ENCODE measurements at regions not wholly inside any gene's neighbourhood (a gene's known extent, or its start where the extent isn't known, plus 50 kb on each side); places are given as distances from the start of the nearest gene placed in this dataset.

DNA sequence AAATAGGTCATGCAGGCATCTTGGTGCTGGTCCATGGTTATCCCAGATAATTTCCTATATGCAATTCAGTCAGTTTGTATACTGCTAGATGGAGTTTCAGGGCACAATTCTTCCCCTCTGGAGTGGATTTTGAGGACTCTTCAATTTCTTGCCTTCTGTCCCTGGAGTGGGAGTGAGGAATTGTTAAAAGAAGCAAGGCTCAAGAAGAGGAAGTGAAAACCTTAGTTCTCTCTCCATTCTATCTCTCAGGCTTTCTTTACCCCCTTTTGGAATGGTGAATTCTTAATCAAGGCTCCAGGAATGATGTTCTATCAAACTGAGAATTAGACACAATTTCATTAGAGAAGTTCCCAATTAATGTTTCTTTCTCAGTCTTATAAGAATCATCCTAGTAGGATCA, 67.1 kb downstream of the RWDD3 start:
- TF ChIP-seq CTCF (conservative IDR thresholded peaks at IDR 0.05; ENCODE audit: low read length) (no peak), EZH2phosphoT487 (IDR thresholded peaks at IDR 0.05; ENCODE audit: borderline replicate concordance, low read depth, low read length) (no peak)

Data from OCI-LY7 (cell line).